ENCODE measurements at regions not wholly inside any gene's neighbourhood (a gene's known extent, or its start where the extent isn't known, plus 50 kb on each side); places are given as distances from the start of the nearest gene placed in this dataset.

DNA sequence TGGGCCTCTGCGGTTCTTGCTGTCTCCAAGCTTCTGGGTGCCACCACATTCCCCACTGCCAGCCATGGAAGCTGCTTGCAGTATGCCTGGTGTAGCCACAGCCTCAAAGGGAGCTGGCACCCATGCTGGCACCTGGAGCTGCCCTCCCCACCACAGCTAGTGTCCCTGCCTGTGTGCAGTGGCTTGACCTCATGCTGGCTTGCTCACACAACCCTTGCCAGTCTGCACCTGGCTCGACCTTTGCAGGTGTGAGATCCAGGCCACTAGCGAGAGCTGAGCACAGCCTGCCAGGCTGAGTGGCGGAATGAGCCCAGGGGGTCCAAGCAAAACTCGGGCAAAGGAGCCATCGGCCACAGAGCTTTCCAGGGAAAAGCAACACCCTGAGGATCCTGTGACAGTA, 236.7 kb upstream of the CSNK1A1L start:
- Histone ChIP-seq H3K27ac (ENCODE audit: low read depth in 1 of 3, low read length in 2 of 3) (no peak overlapping the region), H3K36me3 (ENCODE audit: control insufficient read depth in 3 of 3, insufficient read depth in 2 of 3, low read depth in 1 of 3, low read length in 3 of 3) (no peaks in the 10 kb centered on the region), H3K4me1 (ENCODE audit: control insufficient read depth in 3 of 3, insufficient read depth in 2 of 3, low read depth in 1 of 3, low read length in 2 of 3) (no peaks in the 10 kb centered on the region), H3K9me3 (ENCODE audit: control insufficient read depth in 2 of 2, insufficient read depth in 1 of 2, low read depth in 1 of 2, low read length in 1 of 2) (no peaks in the 10 kb centered on the region), H3K4me3 (ENCODE audit: low read depth in 1 of 3, low read length in 3 of 3) (no peak overlapping the region), H3K27me3 (ENCODE audit: control insufficient read depth in 3 of 3, insufficient read depth in 3 of 3, low read length in 3 of 3) (no peaks in the 10 kb centered on the region)
- DNase-seq (no peak), FAIRE-seq (no peak)
- WGBS, 3 donors, result 76 to 89% (median 82%) methylated on average over 6 of the region's 6 CpGs

DNA sequence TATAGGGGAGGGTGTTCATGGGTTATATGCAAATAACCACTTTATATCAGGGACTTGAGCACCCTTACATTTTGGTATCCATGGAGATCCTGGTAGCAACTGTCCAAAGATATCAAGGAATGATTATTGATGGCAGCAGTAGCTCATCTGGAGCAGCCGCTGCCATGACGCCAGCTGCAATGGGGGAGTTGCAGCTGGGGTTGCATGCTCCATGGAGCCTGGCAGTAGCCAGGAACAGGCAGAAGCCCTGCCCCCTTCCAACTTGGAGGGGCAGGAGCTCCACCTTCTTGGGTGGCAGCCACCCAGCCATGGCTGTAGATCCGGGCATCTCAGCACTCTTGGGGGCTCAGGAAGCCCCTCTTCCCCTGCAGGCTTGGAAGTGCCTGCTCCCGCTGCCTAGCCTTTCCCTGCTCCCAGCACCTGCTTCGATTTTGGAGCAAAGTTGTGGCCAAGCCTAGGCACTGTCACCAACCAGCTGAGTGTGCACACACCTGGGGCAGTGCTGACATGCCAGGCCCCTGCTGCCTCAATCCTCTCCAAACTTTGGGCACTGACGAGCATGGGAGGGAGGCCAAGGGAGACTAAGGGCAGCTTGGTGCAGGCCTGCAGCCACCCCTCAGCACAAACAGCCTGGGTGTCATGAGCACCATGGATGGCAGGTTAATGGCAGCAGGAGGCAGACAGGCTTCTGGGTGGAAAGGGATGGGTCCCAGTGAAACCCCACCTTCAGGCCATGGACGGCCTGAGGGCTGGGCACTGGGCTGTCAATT, 235.6 kb upstream of the CSNK1A1L start:
- no peak overlapping the region for H3K4me3 ChIP-seq (ENCODE audit: low read depth in 1 of 3, low read length in 3 of 3)
- H3K9me3 ChIP-seq (ENCODE audit: control insufficient read depth in 2 of 2, insufficient read depth in 1 of 2, low read depth in 1 of 2, low read length in 1 of 2), result no peaks in the 10 kb centered on the region
- FAIRE-seq (no peak), DNase-seq (no peak)
- no peaks in the 10 kb centered on the region for H3K27me3 ChIP-seq (ENCODE audit: control insufficient read depth in 3 of 3, insufficient read depth in 3 of 3, low read length in 3 of 3)
- H3K36me3 ChIP-seq (ENCODE audit: control insufficient read depth in 3 of 3, insufficient read depth in 2 of 3, low read depth in 1 of 3, low read length in 3 of 3), result no peaks in the 10 kb centered on the region
- 58 to 72% (median 67%) methylated on average over 6 to 7 of the region's 7 CpGs for WGBS, 3 donors
- H3K4me1 ChIP-seq (ENCODE audit: control insufficient read depth in 3 of 3, insufficient read depth in 2 of 3, low read depth in 1 of 3, low read length in 2 of 3), result no peaks in the 10 kb centered on the region
- no peak overlapping the region for H3K27ac ChIP-seq (ENCODE audit: low read depth in 1 of 3, low read length in 2 of 3)

DNA sequence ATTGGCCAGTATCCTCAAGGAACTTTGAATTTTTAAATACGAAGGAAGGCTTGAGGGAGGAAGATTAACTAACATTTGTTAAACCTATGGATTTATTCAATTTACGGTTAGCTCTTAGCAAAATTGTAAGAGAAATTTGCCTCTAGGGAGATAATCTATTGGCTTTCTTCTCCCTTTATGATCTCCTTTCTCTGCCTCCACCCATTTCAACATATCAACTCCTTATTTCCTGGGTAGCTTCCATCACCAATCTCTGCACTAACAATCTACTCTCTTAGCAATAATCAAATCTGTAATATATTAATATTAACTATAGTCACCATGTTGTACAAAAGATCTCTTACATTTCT, 233.9 kb upstream of the CSNK1A1L start:
- DNase-seq (no peak), FAIRE-seq (no peak)
- H3K4me3 ChIP-seq (ENCODE audit: low read depth in 1 of 3, low read length in 3 of 3), result no peak overlapping the region
- no peaks in the 10 kb centered on the region for H3K27me3 ChIP-seq (ENCODE audit: control insufficient read depth in 3 of 3, insufficient read depth in 3 of 3, low read length in 3 of 3)
- no peaks in the 10 kb centered on the region for H3K36me3 ChIP-seq (ENCODE audit: control insufficient read depth in 3 of 3, insufficient read depth in 2 of 3, low read depth in 1 of 3, low read length in 3 of 3)
- no peaks in the 10 kb centered on the region for H3K4me1 ChIP-seq (ENCODE audit: control insufficient read depth in 3 of 3, insufficient read depth in 2 of 3, low read depth in 1 of 3, low read length in 2 of 3)
- no peaks in the 10 kb centered on the region for H3K9me3 ChIP-seq (ENCODE audit: control insufficient read depth in 2 of 2, insufficient read depth in 1 of 2, low read depth in 1 of 2, low read length in 1 of 2)
- no peak overlapping the region for H3K27ac ChIP-seq (ENCODE audit: low read depth in 1 of 3, low read length in 2 of 3)
- WGBS, 3 donors, result 80 to 85% (median 81%) methylated on average over 2 of the region's 2 CpGs

DNA sequence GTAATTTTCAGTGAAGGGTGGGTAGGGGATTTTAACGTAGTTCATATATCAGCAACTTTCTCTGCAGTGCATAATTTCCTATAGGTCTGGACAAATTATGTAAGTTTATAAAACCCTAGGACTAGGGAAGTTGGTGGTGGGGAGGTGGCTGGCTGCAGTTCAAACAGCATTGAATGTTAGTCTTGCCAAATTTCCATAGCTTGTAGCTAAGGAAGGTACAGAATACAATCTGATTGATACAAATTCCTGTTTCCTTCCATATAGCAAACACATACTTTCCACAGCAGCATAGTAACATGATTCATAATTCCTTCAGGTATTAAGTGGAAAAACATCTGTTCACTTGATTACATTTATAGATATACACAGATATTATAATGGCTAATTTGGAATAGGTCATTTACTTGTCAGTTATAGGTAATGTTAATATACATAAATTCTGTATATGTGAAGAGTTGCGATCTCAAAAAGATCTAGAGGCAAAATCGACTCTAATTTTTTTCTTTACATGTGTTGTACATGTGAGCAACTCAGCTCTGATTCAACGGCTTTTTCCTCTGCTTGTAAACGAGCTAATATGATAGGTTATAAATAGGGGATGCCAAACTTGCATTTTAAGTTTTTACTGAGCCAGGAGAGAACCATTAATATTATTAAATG, 233.4 kb upstream of the CSNK1A1L start:
- no peak overlapping the region for H3K4me3 ChIP-seq (ENCODE audit: low read depth in 1 of 3, low read length in 3 of 3)
- DNase-seq (no peak), FAIRE-seq (no peak)
- no peaks in the 10 kb centered on the region for H3K9me3 ChIP-seq (ENCODE audit: control insufficient read depth in 2 of 2, insufficient read depth in 1 of 2, low read depth in 1 of 2, low read length in 1 of 2)
- H3K27ac ChIP-seq (ENCODE audit: low read depth in 1 of 3, low read length in 2 of 3), result no peak overlapping the region
- H3K27me3 ChIP-seq (ENCODE audit: control insufficient read depth in 3 of 3, insufficient read depth in 3 of 3, low read length in 3 of 3), result no peaks in the 10 kb centered on the region
- no peaks in the 10 kb centered on the region for H3K4me1 ChIP-seq (ENCODE audit: control insufficient read depth in 3 of 3, insufficient read depth in 2 of 3, low read depth in 1 of 3, low read length in 2 of 3)
- 48 to 63% (median 60%) methylated on average over 5 of the region's 5 CpGs for WGBS, 3 donors
- no peaks in the 10 kb centered on the region for H3K36me3 ChIP-seq (ENCODE audit: control insufficient read depth in 3 of 3, insufficient read depth in 2 of 3, low read depth in 1 of 3, low read length in 3 of 3)

DNA sequence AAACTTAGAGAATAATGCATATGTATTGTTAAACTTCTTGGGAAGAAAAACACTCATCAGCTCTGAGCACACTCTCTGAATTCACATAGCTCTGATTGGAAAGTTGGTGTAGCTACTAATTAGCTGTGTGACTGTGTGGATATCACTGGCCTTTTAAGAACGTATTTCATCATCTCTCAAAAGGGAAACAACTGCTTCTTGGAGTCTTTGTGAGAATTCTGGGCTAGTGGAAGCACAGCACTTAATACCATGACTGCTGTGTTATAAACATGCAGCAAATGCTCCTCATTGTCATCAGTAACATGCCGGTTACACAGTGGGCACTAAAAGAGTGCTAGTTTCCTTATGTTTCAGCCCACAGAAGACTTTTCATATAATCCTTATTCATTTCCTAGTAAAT, 220.9 kb upstream of the CSNK1A1L start:
- H3K27me3 ChIP-seq (ENCODE audit: control insufficient read depth in 3 of 3, insufficient read depth in 3 of 3, low read length in 3 of 3), result no peaks in the 10 kb centered on the region
- no peak overlapping the region for H3K27ac ChIP-seq (ENCODE audit: low read depth in 1 of 3, low read length in 2 of 3)
- no peak overlapping the region for H3K4me3 ChIP-seq (ENCODE audit: low read depth in 1 of 3, low read length in 3 of 3)
- no peaks in the 10 kb centered on the region for H3K4me1 ChIP-seq (ENCODE audit: control insufficient read depth in 3 of 3, insufficient read depth in 2 of 3, low read depth in 1 of 3, low read length in 2 of 3)
- no peak for DNase-seq
- 48 to 63% (median 50%) methylated on average over 2 of the region's 2 CpGs for WGBS, 3 donors
- no peaks in the 10 kb centered on the region for H3K36me3 ChIP-seq (ENCODE audit: control insufficient read depth in 3 of 3, insufficient read depth in 2 of 3, low read depth in 1 of 3, low read length in 3 of 3)
- no peak for FAIRE-seq
- no peaks in the 10 kb centered on the region for H3K9me3 ChIP-seq (ENCODE audit: control insufficient read depth in 2 of 2, insufficient read depth in 1 of 2, low read depth in 1 of 2, low read length in 1 of 2)

DNA sequence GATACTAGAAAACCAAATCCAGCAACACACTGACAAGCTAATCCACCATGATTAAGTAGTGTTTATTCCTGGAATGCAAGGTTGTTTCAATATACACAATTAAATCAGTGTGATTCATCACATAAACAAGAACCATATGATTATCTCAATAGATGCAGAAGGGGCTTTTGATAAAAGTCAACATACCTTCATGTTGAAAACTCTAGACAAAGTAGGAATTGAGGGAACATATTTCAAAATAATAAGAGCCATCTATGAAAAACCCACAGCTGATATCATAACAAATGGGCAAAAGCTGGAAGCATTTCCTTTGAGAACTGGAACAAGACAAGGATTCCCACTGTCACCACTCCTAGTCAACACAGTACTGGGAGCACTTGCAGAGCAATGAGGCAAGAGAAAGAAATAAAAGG, 213.6 kb upstream of the CSNK1A1L start:
- DNase-seq (no peak), FAIRE-seq (no peak)
- no peak overlapping the region for H3K27ac ChIP-seq (ENCODE audit: low read depth in 1 of 3, low read length in 2 of 3)
- H3K9me3 ChIP-seq (ENCODE audit: control insufficient read depth in 2 of 2, insufficient read depth in 1 of 2, low read depth in 1 of 2, low read length in 1 of 2), result peaks cover 0 to 6% of the 10 kb centered on the region in 2 donors
- no peak overlapping the region for H3K4me3 ChIP-seq (ENCODE audit: low read depth in 1 of 3, low read length in 3 of 3)
- H3K36me3 ChIP-seq (ENCODE audit: control insufficient read depth in 3 of 3, insufficient read depth in 2 of 3, low read depth in 1 of 3, low read length in 3 of 3), result no peaks in the 10 kb centered on the region
- no peaks in the 10 kb centered on the region for H3K4me1 ChIP-seq (ENCODE audit: control insufficient read depth in 3 of 3, insufficient read depth in 2 of 3, low read depth in 1 of 3, low read length in 2 of 3)
- H3K27me3 ChIP-seq (ENCODE audit: control insufficient read depth in 3 of 3, insufficient read depth in 3 of 3, low read length in 3 of 3), result no peaks in the 10 kb centered on the region

DNA sequence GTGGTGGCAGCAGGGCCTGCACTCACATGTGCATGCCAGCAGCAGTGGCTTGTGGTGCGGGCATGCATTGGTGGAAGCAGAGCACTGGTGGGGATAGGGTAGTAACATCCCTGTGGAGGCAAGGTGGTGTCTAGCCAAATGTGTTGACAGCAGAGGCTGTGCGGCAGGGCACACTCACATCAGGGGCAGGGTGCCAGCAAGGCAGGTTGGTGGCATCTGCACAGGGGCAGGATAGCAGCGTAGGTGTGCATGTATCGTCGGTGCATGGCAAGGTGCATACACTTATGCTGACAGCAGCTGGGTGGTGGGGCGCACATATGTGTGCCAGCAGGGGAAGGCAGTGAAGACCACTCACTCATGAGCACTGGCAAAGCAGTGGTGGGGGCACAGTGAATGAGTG, 211.5 kb upstream of the CSNK1A1L start:
- Histone ChIP-seq H3K36me3 (ENCODE audit: control insufficient read depth in 3 of 3, insufficient read depth in 2 of 3, low read depth in 1 of 3, low read length in 3 of 3) (no peaks in the 10 kb centered on the region), H3K4me1 (ENCODE audit: control insufficient read depth in 3 of 3, insufficient read depth in 2 of 3, low read depth in 1 of 3, low read length in 2 of 3) (no peaks in the 10 kb centered on the region), H3K27ac (ENCODE audit: low read depth in 1 of 3, low read length in 2 of 3) (no peak overlapping the region), H3K27me3 (ENCODE audit: control insufficient read depth in 3 of 3, insufficient read depth in 3 of 3, low read length in 3 of 3) (no peaks in the 10 kb centered on the region), H3K9me3 (ENCODE audit: control insufficient read depth in 2 of 2, insufficient read depth in 1 of 2, low read depth in 1 of 2, low read length in 1 of 2) (peaks cover 0 to 6% of the 10 kb centered on the region in 2 donors), H3K4me3 (ENCODE audit: low read depth in 1 of 3, low read length in 3 of 3) (no peak overlapping the region)
- DNase-seq, result no peak
- WGBS, 3 donors, result 86 to 97% (median 95%) methylated on average over 6 of the region's 6 CpGs
- no peak for FAIRE-seq

DNA sequence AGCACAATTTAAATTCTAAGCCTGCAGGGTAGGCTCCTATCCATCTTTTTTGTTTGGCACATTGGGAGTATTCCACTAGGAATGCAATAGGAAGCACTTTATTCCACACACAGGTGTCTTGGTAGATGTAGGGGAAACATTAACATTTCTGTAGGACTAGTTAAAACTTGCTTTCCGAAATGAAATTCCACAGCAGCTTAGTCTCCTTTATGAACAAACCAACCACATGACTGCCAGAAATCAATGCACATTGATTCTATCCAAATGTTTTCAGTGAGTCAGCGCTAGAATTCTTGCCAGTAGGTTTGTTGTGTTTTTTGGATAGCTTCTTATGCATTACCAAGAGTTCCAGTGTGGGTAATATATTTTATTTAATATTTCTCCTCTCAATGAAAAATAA, 207.9 kb upstream of the CSNK1A1L start:
- WGBS, 3 donors, result 68 to 77% (median 75%) methylated on average over 2 of the region's 2 CpGs
- no peak overlapping the region for H3K4me3 ChIP-seq (ENCODE audit: low read depth in 1 of 3, low read length in 3 of 3)
- FAIRE-seq, result no peak
- H3K27me3 ChIP-seq (ENCODE audit: control insufficient read depth in 3 of 3, insufficient read depth in 3 of 3, low read length in 3 of 3), result no peaks in the 10 kb centered on the region
- H3K9me3 ChIP-seq (ENCODE audit: control insufficient read depth in 2 of 2, insufficient read depth in 1 of 2, low read depth in 1 of 2, low read length in 1 of 2), result peaks cover 0 to 6% of the 10 kb centered on the region in 2 donors
- DNase-seq, result no peak
- no peaks in the 10 kb centered on the region for H3K4me1 ChIP-seq (ENCODE audit: control insufficient read depth in 3 of 3, insufficient read depth in 2 of 3, low read depth in 1 of 3, low read length in 2 of 3)
- no peaks in the 10 kb centered on the region for H3K36me3 ChIP-seq (ENCODE audit: control insufficient read depth in 3 of 3, insufficient read depth in 2 of 3, low read depth in 1 of 3, low read length in 3 of 3)
- no peak overlapping the region for H3K27ac ChIP-seq (ENCODE audit: low read depth in 1 of 3, low read length in 2 of 3)
